ENCODE measurements at regions not wholly inside any gene's neighbourhood (a gene's known extent, or its start where the extent isn't known, plus 50 kb on each side); places are given as distances from the start of the nearest gene placed in this dataset.
"Not testable (repeated sequence)": the region's sequence is repeated elsewhere in the genome, so short reads cannot be mapped to it uniquely, and the experiment has no call there.

- peak; percentile 85 for DNase-seq
Observed at GRCh38 chr21:35206141-35207125, 157.3 kb upstream of the RUNX1 start.

- DNase-seq: peak; percentile 86
Observed at GRCh38 chr21:35204850-35205541, 155.9 kb upstream of the RUNX1 start.

- no peak for DNase-seq
Observed at GRCh38 chr21:35204125-35204524, 155.0 kb upstream of the RUNX1 start.

GRCh38 chr21:35203093-35203977 lies 154.2 kb upstream of the RUNX1 start:
- DNase-seq: no peak

- no peak for DNase-seq
Observed at GRCh38 chr21:35202431-35202830, 153.3 kb upstream of the RUNX1 start.

GRCh38 chr21:35201799-35202198 lies 152.7 kb upstream of the RUNX1 start:
- no peak for DNase-seq

GRCh38 chr21:35201288-35201687 lies 152.2 kb upstream of the RUNX1 start:
- DNase-seq: no peak

- DNase-seq: no peak
Observed at GRCh38 chr21:35199733-35200015, 150.6 kb upstream of the RUNX1 start.

- DNase-seq: no peak
Observed at GRCh38 chr21:35198982-35199732, 150.1 kb upstream of the RUNX1 start.

GRCh38 chr21:35198565-35198964 lies 149.5 kb upstream of the RUNX1 start:
- no peak for DNase-seq

- no peak for DNase-seq
Observed at GRCh38 chr21:35197992-35198431, 148.9 kb upstream of the RUNX1 start.

GRCh38 chr21:35197191-35197590 lies 148.1 kb upstream of the RUNX1 start:
- DNase-seq: no peak

GRCh38 chr21:35196128-35196527 lies 147.0 kb upstream of the RUNX1 start:
- no peak for DNase-seq

GRCh38 chr21:35195232-35195631 lies 146.1 kb upstream of the RUNX1 start:
- DNase-seq: no peak

GRCh38 chr21:35191754-35192153 lies 142.7 kb upstream of the RUNX1 start:
- DNase-seq: no peak

GRCh38 chr21:35191128-35191527 lies 142.0 kb upstream of the RUNX1 start:
- no peak for DNase-seq

- DNase-seq: no peak
Observed at GRCh38 chr21:35190201-35190701, 141.1 kb upstream of the RUNX1 start.

- DNase-seq: no peak
Observed at GRCh38 chr21:35189077-35189863, 140.2 kb upstream of the RUNX1 start.

- not testable (repeated sequence) for DNase-seq
Observed at GRCh38 chr21:35183389-35183788, 134.3 kb upstream of the RUNX1 start.

GRCh38 chr21:35179990-35180540 lies 131.0 kb upstream of the RUNX1 start:
- DNase-seq: no peak

- DNase-seq: no peak
Observed at GRCh38 chr21:35178827-35179226, 129.7 kb upstream of the RUNX1 start.
